ENCODE measurements at regions not wholly inside any gene's neighbourhood (a gene's known extent, or its start where the extent isn't known, plus 50 kb on each side); places are given as distances from the start of the nearest gene placed in this dataset.
"Not testable (repeated sequence)": the region's sequence is repeated elsewhere in the genome, so short reads cannot be mapped to it uniquely, and the experiment has no call there.

GRCh38 chr11:97617031-97617430 is 1227.2 kb downstream of the JRKL start:
- DNase-seq: no peak

DNA sequence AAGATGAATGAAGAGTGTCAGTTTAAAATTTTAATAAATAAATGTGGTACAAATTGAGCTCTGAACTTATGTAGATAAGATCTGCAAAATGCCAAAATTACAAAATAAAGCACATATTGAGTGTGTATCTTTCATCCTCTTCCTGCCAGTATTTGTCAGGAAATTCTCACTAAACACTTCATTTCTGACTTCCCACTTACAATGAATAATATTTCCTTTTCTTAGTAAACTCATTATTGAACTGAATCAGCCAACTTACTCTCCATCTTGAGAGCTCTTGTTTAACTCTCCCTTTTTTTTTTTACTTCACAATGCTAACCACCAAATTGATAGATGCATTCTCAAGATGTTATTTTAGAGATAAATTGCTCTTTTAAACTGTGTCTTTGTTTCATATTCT is 1230.2 kb downstream of the JRKL start:
- no peak for DNase-seq

- no peak for DNase-seq
Observed at GRCh38 chr11:97621282-97621681, 1231.5 kb downstream of the JRKL start.

DNA sequence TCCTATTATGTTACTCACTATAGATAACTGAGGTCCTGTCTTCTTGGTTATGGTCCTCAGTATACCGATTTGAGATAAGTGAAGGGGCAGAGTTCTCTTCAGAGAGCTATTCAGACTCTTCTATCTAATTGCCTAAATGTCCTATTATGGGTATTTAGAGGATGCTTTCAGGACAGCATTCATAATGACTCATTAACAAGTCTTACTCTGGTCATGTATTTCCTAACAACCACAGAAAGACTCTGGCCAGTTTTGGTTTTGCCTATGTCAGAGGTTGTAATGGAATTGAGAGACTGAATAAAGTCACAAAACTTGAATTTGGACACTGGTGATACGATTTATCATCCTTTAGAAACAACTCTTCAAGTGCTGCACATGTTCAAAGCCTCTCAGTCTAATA is 1233.0 kb downstream of the JRKL start:
- no peak for DNase-seq

GRCh38 chr11:97636741-97637140 is 1246.9 kb downstream of the JRKL start:
- DNase-seq: not testable (repeated sequence)

DNA sequence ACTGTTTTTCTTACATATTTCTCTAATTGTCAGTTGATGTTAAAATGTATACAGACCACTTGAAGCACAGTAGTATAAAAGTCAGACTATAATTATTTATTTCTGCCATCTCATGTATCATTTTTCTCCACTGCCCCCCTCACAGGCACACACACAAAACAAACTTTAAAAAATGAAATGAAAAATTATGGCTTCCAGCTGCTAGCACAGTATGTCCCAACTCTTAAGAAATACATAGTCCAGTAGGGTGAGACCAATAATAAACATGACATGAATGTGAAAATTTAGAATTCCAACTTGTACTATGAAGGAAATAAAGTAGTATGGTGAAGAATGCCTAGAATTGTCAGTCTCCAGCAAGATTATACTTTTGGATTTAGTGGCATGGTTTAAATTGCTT is 1247.9 kb downstream of the JRKL start:
- DNase-seq: no peak

DNA sequence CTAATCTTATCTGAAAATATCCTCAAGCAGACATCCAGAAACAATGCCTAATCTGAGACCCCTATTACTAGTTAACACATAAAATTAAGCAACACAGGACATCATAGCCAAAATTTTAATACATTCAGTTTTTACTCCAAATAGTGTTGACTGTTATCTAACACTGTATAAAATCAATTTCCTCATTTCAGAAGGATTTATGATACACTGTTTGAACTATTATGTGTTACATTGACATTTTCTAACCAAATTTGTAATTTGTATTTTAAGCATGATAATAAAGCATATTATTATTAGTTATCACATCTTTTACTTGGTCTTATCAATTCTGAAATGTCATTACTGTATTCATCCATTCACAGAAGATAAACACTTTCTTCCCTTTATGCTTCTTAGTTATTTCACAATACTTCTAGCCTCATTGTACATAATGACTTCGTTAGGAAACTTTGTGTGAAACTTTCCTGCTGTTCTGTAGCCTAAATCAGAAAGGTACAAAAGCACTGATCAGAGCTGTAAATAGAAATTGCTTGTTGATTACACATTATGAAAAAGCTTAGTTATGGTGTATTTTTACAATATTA is 1248.9 kb downstream of the JRKL start:
- no peak for DNase-seq

- no peak for DNase-seq
Observed at GRCh38 chr11:97641988-97642387, 1252.2 kb downstream of the JRKL start.

DNA sequence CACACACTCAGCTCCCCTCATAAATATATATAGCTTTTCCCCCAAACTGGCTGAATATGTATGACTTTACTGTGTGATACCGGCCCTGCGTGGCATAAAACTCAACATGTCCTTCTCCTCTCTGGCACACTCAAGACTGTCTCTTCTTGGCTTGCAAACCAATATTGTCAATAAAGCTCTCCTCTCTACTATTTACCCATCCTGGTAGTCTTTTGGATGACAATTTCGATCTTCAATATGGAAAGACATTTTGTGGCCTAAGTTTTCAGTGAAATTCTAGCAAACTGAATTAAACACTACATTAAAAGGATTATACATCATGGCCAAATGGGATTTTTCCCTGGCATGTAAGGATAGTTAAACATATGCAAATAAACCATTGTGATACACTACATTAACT is 1255.9 kb downstream of the JRKL start:
- no peak for DNase-seq

- no peak for DNase-seq
Observed at GRCh38 chr11:97656356-97656755, 1266.5 kb downstream of the JRKL start.

DNA sequence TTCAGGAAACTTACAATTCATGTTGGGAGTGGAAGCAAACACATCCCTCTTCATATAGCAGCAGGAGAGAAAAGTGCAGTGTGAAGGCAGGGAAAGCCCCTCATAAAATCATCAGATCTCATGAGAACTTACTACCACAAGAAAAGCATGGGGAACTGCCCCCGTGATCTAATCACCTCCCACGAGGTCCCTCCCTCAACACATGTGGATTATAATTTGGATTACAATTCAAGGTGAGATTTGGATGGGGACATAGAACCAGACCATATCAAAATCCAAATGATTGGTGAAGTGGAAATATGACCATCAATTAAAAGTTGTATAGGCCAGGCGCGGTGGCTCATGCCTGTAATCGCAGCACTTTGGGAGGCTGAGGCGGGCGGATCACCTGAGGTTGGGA is 1268.0 kb downstream of the JRKL start:
- no peak for DNase-seq

- DNase-seq: no peak
Observed at GRCh38 chr11:97667057-97667456, 1277.2 kb downstream of the JRKL start.

DNA sequence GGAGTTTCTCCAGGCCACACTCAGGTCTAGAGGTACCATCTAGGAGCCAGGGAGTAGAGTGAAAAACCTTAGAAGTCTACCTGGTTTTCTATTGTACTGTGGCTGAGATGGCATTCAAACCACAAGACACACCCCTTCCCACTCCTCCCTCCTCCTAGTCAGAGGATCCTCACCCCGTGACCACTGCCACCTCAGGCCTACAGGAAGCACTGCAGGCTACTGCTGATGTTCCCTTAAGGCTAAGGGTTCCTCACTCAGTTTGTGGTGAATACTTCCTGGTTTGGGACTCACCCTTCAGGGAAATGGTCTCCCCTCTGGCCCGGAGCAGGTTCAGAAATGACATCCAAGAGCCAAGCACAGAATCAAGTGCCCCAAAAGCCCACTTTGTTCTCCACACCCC is 1293.9 kb downstream of the JRKL start:
- no peak for DNase-seq

DNA sequence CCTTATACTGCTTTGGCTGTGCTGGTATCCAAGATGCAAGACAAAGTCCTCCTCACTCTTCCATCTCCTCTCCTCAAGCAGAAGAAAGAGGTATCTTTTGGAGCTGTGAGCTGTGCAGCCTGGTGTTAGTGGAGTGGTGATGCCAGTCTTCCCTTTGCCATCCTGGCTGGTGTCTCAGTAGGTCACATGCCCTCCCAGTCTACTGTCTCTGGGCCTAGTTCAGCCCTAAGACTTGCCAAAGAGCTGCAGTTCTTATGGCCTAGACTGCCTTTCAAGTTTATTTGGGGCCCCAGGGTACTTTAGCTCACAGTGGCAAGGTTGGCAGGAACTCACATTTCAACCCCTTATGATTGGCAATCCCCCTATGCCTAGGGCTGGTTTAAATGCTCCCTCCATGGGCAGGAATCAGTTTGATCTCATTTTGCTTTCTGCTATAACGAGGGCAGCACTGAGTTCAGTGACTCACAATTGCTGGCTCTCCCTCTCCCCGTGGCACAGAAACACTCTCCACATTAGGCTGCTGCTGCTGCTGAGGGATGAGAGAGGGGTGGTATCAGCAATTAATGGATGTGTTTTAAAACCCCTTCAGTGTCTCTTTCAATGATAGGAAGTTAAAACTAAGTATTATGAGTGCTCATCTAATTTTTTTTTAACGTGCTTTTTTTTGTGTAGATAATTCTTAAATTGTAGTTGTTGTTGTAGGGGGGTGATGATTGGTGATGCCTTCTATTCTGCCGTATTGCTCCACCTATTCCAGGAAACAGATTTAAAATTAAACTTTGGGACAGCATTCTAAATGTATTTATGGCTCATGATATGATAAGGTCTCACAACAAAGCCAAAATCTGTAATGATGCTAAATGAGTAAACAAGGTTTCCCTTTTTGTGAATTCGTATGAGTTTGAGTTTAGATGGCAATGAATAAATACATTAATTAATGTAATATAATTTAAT is 1295.0 kb downstream of the JRKL start:
- DNase-seq: no peak

DNA sequence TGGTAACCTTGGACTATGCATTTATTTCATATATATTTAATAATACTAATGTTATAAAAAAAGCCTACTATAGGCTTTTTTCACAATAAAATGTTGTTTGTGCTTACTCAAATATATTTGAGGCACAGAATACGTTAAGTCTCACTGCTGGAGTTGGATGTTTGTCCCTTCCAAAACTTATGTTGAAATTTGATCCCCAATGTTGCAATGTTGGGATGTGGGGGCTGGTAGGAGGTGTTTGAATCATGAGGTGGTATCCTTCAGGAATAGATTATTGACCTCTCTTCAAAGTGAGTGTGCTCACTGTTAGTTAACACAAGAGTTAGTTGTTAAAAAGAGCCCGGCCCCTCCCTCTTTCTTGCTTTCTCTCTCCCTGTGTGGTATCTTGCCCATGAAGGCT is 1295.9 kb downstream of the JRKL start:
- DNase-seq: no peak

- DNase-seq: no peak
Observed at GRCh38 chr11:97687111-97687510, 1297.3 kb downstream of the JRKL start.

DNA sequence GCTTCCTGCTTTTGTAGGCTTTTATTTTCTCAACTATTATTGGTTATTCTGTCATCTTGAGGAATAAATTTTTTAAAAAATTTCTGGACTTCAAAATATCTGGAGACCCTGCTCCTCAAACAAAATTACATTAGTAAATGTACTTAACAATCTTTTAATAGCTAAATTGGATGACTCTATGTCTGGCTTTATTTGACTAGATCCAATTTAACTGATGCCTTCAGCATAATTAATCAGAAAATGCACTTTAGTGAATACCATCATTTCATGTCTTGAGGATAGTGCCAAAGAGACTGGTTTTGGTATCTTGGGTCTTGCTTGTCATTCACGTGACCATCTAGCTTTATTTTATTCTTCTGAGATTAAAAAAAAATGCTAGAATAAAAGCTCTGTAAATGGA is 1301.2 kb downstream of the JRKL start:
- no peak for DNase-seq

DNA sequence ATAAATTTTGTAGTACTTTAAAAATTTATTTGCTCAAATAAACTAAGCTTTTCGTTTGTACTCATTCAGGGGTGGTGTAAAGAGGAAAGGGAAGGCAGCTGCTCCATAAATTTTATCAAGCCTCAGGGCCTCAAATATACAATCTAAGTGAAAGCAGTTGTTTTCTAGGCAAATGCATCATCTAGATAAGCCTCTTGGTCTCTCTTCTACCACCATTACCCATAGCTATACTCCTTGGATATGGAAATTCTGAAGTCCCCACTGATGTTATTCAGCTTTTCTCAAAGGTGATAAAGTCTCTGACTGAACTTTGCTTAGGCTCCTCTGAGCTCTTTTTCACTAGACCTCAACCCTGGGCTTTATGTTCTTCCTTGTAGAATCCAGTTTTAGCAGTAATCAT is 1313.1 kb downstream of the JRKL start:
- no peak for DNase-seq

DNA sequence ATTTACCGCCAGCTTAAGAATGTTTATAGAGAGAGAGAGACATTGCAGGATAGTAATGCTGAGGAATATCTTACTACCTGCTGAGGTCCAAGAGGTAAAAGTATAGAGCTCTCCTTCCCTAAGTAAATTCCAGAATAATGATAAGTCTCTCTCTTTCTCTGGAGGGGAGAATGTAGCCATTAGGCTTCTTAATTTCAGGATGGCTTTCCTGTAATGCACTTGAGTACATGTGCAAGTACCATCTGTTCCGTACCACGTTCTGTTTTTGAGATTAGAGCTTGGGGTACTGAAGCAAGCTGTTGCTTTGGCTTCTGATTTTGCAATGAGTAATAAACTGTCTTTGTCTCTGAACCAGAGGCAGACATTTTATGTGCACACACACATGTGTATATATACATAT is 1314.0 kb downstream of the JRKL start:
- DNase-seq: no peak

GRCh38 chr11:97705441-97705840 is 1315.3 kb upstream of the CNTN5 start:
- DNase-seq: not testable (repeated sequence)

- DNase-seq: no peak
Observed at GRCh38 chr11:97717922-97718321, 1302.8 kb upstream of the CNTN5 start.

GRCh38 chr11:97722065-97722464 is 1298.7 kb upstream of the CNTN5 start:
- DNase-seq: no peak

DNA sequence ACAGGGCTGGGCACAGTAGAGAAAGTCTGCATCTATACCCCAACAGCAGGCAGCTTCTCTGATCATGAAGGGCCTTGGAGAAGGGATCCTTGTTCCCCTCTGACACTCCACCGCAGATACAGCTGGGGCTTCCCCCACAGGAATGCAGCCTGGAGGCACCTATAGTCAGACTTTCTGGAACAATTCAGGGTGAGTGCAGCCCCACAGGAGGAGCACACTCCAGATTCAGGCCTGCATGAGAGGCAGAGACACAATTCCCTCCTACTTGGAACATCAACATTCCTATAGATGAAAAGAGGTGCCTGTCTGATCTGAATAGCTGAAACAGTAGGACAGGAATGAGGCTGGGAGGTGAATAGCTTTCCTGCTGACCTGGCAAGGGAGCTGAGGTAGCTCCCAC is 1298.0 kb upstream of the CNTN5 start:
- DNase-seq: no peak

DNA sequence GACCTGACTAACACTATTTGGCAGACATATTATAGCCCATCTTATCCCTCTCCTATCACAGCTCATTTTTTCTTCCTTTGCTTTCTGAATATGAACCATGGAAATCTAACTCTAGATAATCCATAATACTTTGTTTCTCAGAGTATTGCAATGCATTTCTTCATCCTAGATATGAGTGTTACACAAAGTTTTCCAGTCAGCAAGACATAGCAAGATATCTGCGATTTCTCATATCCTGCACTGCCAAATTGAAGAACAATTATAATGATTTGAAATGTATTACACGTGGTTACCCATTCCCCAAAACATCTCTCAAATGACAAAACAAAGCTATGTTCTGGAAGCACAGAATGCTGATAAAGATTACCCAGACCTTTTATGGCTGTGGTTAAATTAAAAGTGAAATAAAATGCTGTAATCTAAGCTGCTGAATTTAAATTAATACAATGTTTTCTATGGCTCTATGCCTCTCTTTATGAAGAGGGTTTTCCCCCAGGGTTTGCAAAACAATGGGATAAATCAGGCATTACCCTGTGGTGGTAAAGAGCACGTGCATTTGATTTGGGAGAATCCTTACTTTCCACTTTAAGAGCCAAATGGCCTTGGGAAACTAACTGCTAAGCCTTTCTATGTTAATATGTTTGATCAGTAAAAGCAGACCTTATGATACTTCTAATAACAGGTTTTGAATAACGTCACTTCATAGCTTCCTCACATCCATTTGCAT is 1291.0 kb upstream of the CNTN5 start:
- DNase-seq: no peak

Data from CD4-positive, alpha-beta T cell treated with Interleukin-21 for 1 hour (primary cell).